Endothelial cell of umbilical vein (primary cell): ENCODE measurements at regions not wholly inside any gene's neighbourhood (a gene's known extent, or its start where the extent isn't known, plus 50 kb on each side); places are given as distances from the start of the nearest gene placed in this dataset.

Source experiments
- BruUV-seq: library from RNA; stranded (reverse); fragments of 400-500 nt; replicated peaks from 2 replicates; lab custom pipeline; 2021; lab: Mats Ljungman, UMichigan
- CTCF ChIA-PET: fragments of 300-600, 350-600 bp; sonication (Branson Sonifier 250); formaldehyde crosslinking; loops from one replicate; lab custom pipeline; 2021; ENCODE audit warnings: antibody characterized with exemption, inconsistent platforms; lab: Charles Lee
- POLR2A ChIA-PET: fragments of 300-600, 350-600 bp; sonication (Branson Sonifier 250); formaldehyde crosslinking; loops from one replicate; lab custom pipeline; 2021; ENCODE audit warnings: antibody characterized with exemption, inconsistent platforms; lab: Charles Lee
- DNase-seq: peaks from one replicate; pipeline ENCODE4 v3.0.0-alpha.2; 2011; ENCODE audit warnings: low read depth, low spot score
- FAIRE-seq: peaks from 2 replicates; lab custom pipeline; 2011; peaks lifted over from hg19 to GRCh38; lab: Jason Lieb, UNC
- H2AFZ ChIP-seq: 2 replicates; pipeline ENCODE4 v1.6.0; 2012; ENCODE audit warnings: low read depth, low read length, control low read depth, inconsistent platforms
- H3K27ac ChIP-seq: 2 replicates; pipeline ENCODE4 v1.5.1; 2011; ENCODE audit warnings: low read depth, mild to moderate bottlenecking, control low read depth, low read length, moderate library complexity; ENCODE audit not compliant: insufficient read depth
- H3K27me3 ChIP-seq, 2 experiments: 2 replicates each; pipeline versions ENCODE4 v1.6.0 to v1.6.1; 2011; ENCODE audit warnings: low read length in 2 of 2, mixed read lengths in 1 of 2; ENCODE audit not compliant: control insufficient read depth in 2 of 2, insufficient read depth in 2 of 2
- H3K36me3 ChIP-seq, 2 experiments: 2 replicates in 1 of 2; 3 replicates in 1 of 2; pipeline ENCODE4 v1.5.1; 2011; ENCODE audit warnings: low read length in 2 of 2, mild to moderate bottlenecking in 1 of 2, moderate library complexity in 1 of 2; ENCODE audit not compliant: control insufficient read depth in 2 of 2, insufficient read depth in 2 of 2; ENCODE audit errors: extremely low read depth in 1 of 2
- H3K4me1 ChIP-seq: 3 replicates; pipeline ENCODE4 v1.5.1; 2011; ENCODE audit warnings: mild to moderate bottlenecking, low read length; ENCODE audit not compliant: control insufficient read depth, insufficient read depth; ENCODE audit errors: extremely low read depth
- H3K4me2 ChIP-seq: 2 replicates; pipeline ENCODE4 v1.6.1; 2011; ENCODE audit warnings: low read length, control low read depth, mixed read lengths; ENCODE audit not compliant: insufficient read depth
- H3K4me3 ChIP-seq, 3 experiments: fragments of 200-600 bp in 1 of 3; sonication (generic), shearing (Covaris generic) in 1 of 3; replicated peaks in 1 of 3; 2 replicates each; pipeline ENCODE4 v1.5.1; 2011 to 2016; ENCODE audit warnings: control low read depth in 3 of 3, low read length in 3 of 3, mild to moderate bottlenecking in 2 of 3, inconsistent platforms in 1 of 3, low read depth in 1 of 3, moderate library complexity in 1 of 3; ENCODE audit not compliant: insufficient read depth in 1 of 3
- H3K79me2 ChIP-seq: 2 replicates; pipeline ENCODE4 v1.6.0; 2012; ENCODE audit warnings: low read length, inconsistent platforms; ENCODE audit not compliant: control insufficient read depth, insufficient read depth
- H3K9ac ChIP-seq: replicated peaks from 2 replicates; pipeline ENCODE3; 2011; ENCODE audit warnings: low read length, control low read depth; ENCODE audit not compliant: insufficient read depth; ENCODE audit errors: extremely low read depth
- H3K9me1 ChIP-seq: replicated peaks from 3 replicates; pipeline ENCODE4 v1.6.0; 2011; ENCODE audit warnings: mild to moderate bottlenecking, low read length; ENCODE audit not compliant: control insufficient read depth, insufficient read depth; ENCODE audit errors: extremely low read depth
- H3K9me3 ChIP-seq: replicated peaks from 2 replicates; pipeline ENCODE4 v1.5.1; 2012; ENCODE audit warnings: low read length, inconsistent platforms; ENCODE audit not compliant: control insufficient read depth, insufficient read depth
- H4K20me1 ChIP-seq: replicated peaks from 2 replicates; pipeline ENCODE3; 2011; ENCODE audit warnings: mild to moderate bottlenecking, low read length; ENCODE audit not compliant: control insufficient read depth, insufficient read depth; ENCODE audit errors: extremely low read depth
- EZH2 ChIP-seq: IDR thresholded peaks from 2 replicates; pipeline ENCODE4 v1.6.1; 2012; ENCODE audit warnings: borderline replicate concordance, low read depth, mild to moderate bottlenecking, moderate library complexity, low read length, inconsistent platforms; ENCODE audit not compliant: severe bottlenecking
- GATA2 ChIP-seq: IDR thresholded peaks from 2 replicates; pipeline ENCODE4 v1.7.0; 2011; ENCODE audit warnings: low read depth, mild to moderate bottlenecking, moderate library complexity, mixed read lengths, low read length; ENCODE audit not compliant: insufficient read length, insufficient read depth
- JUN ChIP-seq: IDR thresholded peaks from 2 replicates; pipeline ENCODE4 v1.6.1; 2011; ENCODE audit warnings: borderline replicate concordance, low read depth; ENCODE audit not compliant: insufficient read length, insufficient read depth
- MYC ChIP-seq: IDR thresholded peaks from one replicate; pipeline ENCODE4 v1.6.1; 2011; ENCODE audit warnings: mild to moderate bottlenecking, low read depth, low read length
- POLR2A ChIP-seq: IDR thresholded peaks from 2 replicates; pipeline ENCODE4 v1.6.1; 2012; ENCODE audit warnings: low read depth, mild to moderate bottlenecking, control low read depth, low read length
- POLR2AphosphoS5 ChIP-seq: IDR thresholded peaks from 2 replicates; pipeline ENCODE4 v1.6.1; 2012; ENCODE audit warnings: low read depth, mild to moderate bottlenecking, control low read depth, low read length, moderate library complexity; ENCODE audit not compliant: insufficient read depth
- dilution Hi-C: fragments of 300-500 bp; cut with MboI; formaldehyde crosslinking; loops from one replicate; pipeline ENCODE4 v1.15.0; 2019; ENCODE audit warnings: low sequenced_read_pairs; ENCODE audit not compliant: extremely low pct_ligation_motif_present
- intact Hi-C: fragments of 100-400 bp; cut with micrococcal nuclease; formaldehyde crosslinking; loops from one replicate; pipeline ENCODE4 v1.10.0; 2022
- TF ChIP-seq, protein P1 (sequence below), 2 donors: IDR thresholded peaks; 1 replicate in 1 of 2; 2 replicates in 1 of 2; pipeline ENCODE4 v1.5.1; 2011; ENCODE audit warnings: low read length in 2 of 2, mild to moderate bottlenecking in 2 of 2, moderate library complexity in 2 of 2, control low read depth in 1 of 2, inconsistent platforms in 1 of 2, low read depth in 1 of 2; ENCODE audit not compliant: insufficient read depth in 1 of 2; ENCODE audit errors: extremely low read depth in 1 of 2
- TF ChIP-seq, protein P2 (sequence below): IDR thresholded peaks from 2 replicates; pipeline ENCODE4 v1.6.1; 2011; ENCODE audit not compliant: insufficient read depth, insufficient read length

- Histone ChIP-seq H3K4me1 (no peaks in the 10 kb centered on the region), H3K4me2 (no peak overlapping the region), H3K4me3 (no peak overlapping the region), H3K27me3 (no peaks in the 10 kb centered on the region), H3K9me1 (no peaks in the 10 kb centered on the region), H2AFZ (no peak overlapping the region), H3K9ac (no peak overlapping the region), H3K27ac (no peak overlapping the region), H3K79me2 (no peaks in the 10 kb centered on the region), H4K20me1 (no peaks in the 10 kb centered on the region), H3K36me3 (no peaks in the 10 kb centered on the region), H3K9me3 (no peaks in the 10 kb centered on the region)
- BruUV-seq: no TSS peak
- FAIRE-seq: no peak
- dilution Hi-C loops (no loop called here), intact Hi-C loops (no loop called here)
- CTCF ChIA-PET: no interaction called here
- POLR2A ChIA-PET: no interaction called here
- DNase-seq: no peak
- TF ChIP-seq, protein P1, sequence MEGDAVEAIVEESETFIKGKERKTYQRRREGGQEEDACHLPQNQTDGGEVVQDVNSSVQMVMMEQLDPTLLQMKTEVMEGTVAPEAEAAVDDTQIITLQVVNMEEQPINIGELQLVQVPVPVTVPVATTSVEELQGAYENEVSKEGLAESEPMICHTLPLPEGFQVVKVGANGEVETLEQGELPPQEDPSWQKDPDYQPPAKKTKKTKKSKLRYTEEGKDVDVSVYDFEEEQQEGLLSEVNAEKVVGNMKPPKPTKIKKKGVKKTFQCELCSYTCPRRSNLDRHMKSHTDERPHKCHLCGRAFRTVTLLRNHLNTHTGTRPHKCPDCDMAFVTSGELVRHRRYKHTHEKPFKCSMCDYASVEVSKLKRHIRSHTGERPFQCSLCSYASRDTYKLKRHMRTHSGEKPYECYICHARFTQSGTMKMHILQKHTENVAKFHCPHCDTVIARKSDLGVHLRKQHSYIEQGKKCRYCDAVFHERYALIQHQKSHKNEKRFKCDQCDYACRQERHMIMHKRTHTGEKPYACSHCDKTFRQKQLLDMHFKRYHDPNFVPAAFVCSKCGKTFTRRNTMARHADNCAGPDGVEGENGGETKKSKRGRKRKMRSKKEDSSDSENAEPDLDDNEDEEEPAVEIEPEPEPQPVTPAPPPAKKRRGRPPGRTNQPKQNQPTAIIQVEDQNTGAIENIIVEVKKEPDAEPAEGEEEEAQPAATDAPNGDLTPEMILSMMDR (IDR thresholded peaks at IDR 0.05; ENCODE audit: extremely low read depth in 1 of 2, insufficient read depth in 1 of 2, low read depth in 1 of 2, low read length in 2 of 2): no peak
- TF ChIP-seq EZH2 (no peak), JUN (no peak), GATA2 (no peak), POLR2A (no peak), MYC (no peak), POLR2AphosphoS5 (no peak)
- TF ChIP-seq, protein P2, sequence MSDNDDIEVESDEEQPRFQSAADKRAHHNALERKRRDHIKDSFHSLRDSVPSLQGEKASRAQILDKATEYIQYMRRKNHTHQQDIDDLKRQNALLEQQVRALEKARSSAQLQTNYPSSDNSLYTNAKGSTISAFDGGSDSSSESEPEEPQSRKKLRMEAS: no peak
These were observed 136.2 kb upstream of the ARHGAP28 start for GRCh38 chr18:6593142-6593885.
